ENCODE measurements at regions not wholly inside any gene's neighbourhood (a gene's known extent, or its start where the extent isn't known, plus 50 kb on each side); places are given as distances from the start of the nearest gene placed in this dataset.

- peaks cover 2% of the 10 kb centered on the region for H3K27me3 Mint-ChIP-seq (ENCODE audit: unreplicated experiment)
- no peaks in the 10 kb centered on the region for H3K9me3 Mint-ChIP-seq (ENCODE audit: unreplicated experiment)
- no peak overlapping the region for H3K4me3 Mint-ChIP-seq (ENCODE audit: unreplicated experiment)
- no peak overlapping the region for H3K27ac Mint-ChIP-seq (ENCODE audit: unreplicated experiment)
- no peaks in the 10 kb centered on the region for H3K36me3 Mint-ChIP-seq (ENCODE audit: unreplicated experiment)
- DNase-seq, result no peak
- no peak for TF ChIP-seq CTCF (IDR thresholded peaks at IDR 0.05; ENCODE audit: partially characterized antibody, unreplicated experiment)
- peaks cover 5% of the 10 kb centered on the region for H3K4me1 Mint-ChIP-seq (ENCODE audit: low read depth, unreplicated experiment)
These were observed 133.4 kb upstream of the RND3 start for GRCh38 chr2:150620855-150621254.

- Mint-ChIP-seq H3K4me1 (ENCODE audit: low read depth, unreplicated experiment) (peaks cover 5% of the 10 kb centered on the region), H3K4me3 (ENCODE audit: unreplicated experiment) (no peak overlapping the region), H3K27me3 (ENCODE audit: unreplicated experiment) (peaks cover 2% of the 10 kb centered on the region), H3K27ac (ENCODE audit: unreplicated experiment) (no peak overlapping the region), H3K9me3 (ENCODE audit: unreplicated experiment) (no peaks in the 10 kb centered on the region), H3K36me3 (ENCODE audit: unreplicated experiment) (no peaks in the 10 kb centered on the region)
- TF ChIP-seq CTCF (IDR thresholded peaks at IDR 0.05; ENCODE audit: partially characterized antibody, unreplicated experiment), result no peak
- no peak for DNase-seq
These were observed 132.9 kb upstream of the RND3 start for GRCh38 chr2:150620416-150620815.

- no peak overlapping the region for H3K4me3 Mint-ChIP-seq (ENCODE audit: unreplicated experiment)
- TF ChIP-seq CTCF (IDR thresholded peaks at IDR 0.05; ENCODE audit: partially characterized antibody, unreplicated experiment), result no peak
- peaks cover 2% of the 10 kb centered on the region for H3K27me3 Mint-ChIP-seq (ENCODE audit: unreplicated experiment)
- H3K9me3 Mint-ChIP-seq (ENCODE audit: unreplicated experiment), result no peaks in the 10 kb centered on the region
- peaks cover 5% of the 10 kb centered on the region for H3K4me1 Mint-ChIP-seq (ENCODE audit: low read depth, unreplicated experiment)
- no peak for DNase-seq
- H3K36me3 Mint-ChIP-seq (ENCODE audit: unreplicated experiment), result no peaks in the 10 kb centered on the region
- no peak overlapping the region for H3K27ac Mint-ChIP-seq (ENCODE audit: unreplicated experiment)
These were observed 132.3 kb upstream of the RND3 start for GRCh38 chr2:150619607-150620330.

- no peaks in the 10 kb centered on the region for H3K4me1 Mint-ChIP-seq (ENCODE audit: low read depth, unreplicated experiment)
- TF ChIP-seq CTCF (IDR thresholded peaks at IDR 0.05; ENCODE audit: partially characterized antibody, unreplicated experiment), result no peak
- no peak overlapping the region for H3K4me3 Mint-ChIP-seq (ENCODE audit: unreplicated experiment)
- no peaks in the 10 kb centered on the region for H3K27me3 Mint-ChIP-seq (ENCODE audit: unreplicated experiment)
- DNase-seq, result no peak
- no peak overlapping the region for H3K27ac Mint-ChIP-seq (ENCODE audit: unreplicated experiment)
- no peaks in the 10 kb centered on the region for H3K9me3 Mint-ChIP-seq (ENCODE audit: unreplicated experiment)
- no peaks in the 10 kb centered on the region for H3K36me3 Mint-ChIP-seq (ENCODE audit: unreplicated experiment)
These were observed 130.9 kb upstream of the RND3 start for GRCh38 chr2:150618245-150618895.

GRCh38 chr2:150617351-150617978 is 130.0 kb upstream of the RND3 start:
- no peak for TF ChIP-seq CTCF (IDR thresholded peaks at IDR 0.05; ENCODE audit: partially characterized antibody, unreplicated experiment)
- DNase-seq, result no peak
- H3K27ac Mint-ChIP-seq (ENCODE audit: unreplicated experiment), result no peak overlapping the region
- H3K36me3 Mint-ChIP-seq (ENCODE audit: unreplicated experiment), result no peaks in the 10 kb centered on the region
- no peak overlapping the region for H3K4me3 Mint-ChIP-seq (ENCODE audit: unreplicated experiment)
- no peaks in the 10 kb centered on the region for H3K4me1 Mint-ChIP-seq (ENCODE audit: low read depth, unreplicated experiment)
- no peaks in the 10 kb centered on the region for H3K9me3 Mint-ChIP-seq (ENCODE audit: unreplicated experiment)
- H3K27me3 Mint-ChIP-seq (ENCODE audit: unreplicated experiment), result no peaks in the 10 kb centered on the region

Measured in glutamatergic neuron (in vitro differentiated cells).